Fibroblast of villous mesenchyme (primary cell): ENCODE measurements at regions not wholly inside any gene's neighbourhood (a gene's known extent, or its start where the extent isn't known, plus 50 kb on each side); places are given as distances from the start of the nearest gene placed in this dataset.
"Not testable (repeated sequence)": the region's sequence is repeated elsewhere in the genome, so short reads cannot be mapped to it uniquely, and the experiment has no call there.

ENCODE experiments used
- DNase-seq: peaks from one replicate; pipeline ENCODE4 v3.0.0-alpha.2; 2010; ENCODE audit warnings: low read depth
- H3K4me3 ChIP-seq: 2 replicates; pipeline ENCODE4 v1.5.1; 2011; ENCODE audit warnings: low read depth, mild to moderate bottlenecking, low read length
- CTCF ChIP-seq: IDR thresholded peaks from 2 replicates; pipeline ENCODE4 v1.5.1; 2012; ENCODE audit warnings: low read depth, mild to moderate bottlenecking, low read length; ENCODE audit not compliant: insufficient read depth

GRCh38 chr3:20832963-20833362 lies 647.0 kb upstream of the SGO1 start:
- DNase-seq, result no peak
- TF ChIP-seq CTCF, result no peak
- no peak overlapping the region for H3K4me3 ChIP-seq

GRCh38 chr3:20822251-20822650 lies 636.2 kb upstream of the SGO1 start:
- DNase-seq, result no peak
- no peak for TF ChIP-seq CTCF
- H3K4me3 ChIP-seq, result no peak overlapping the region

GRCh38 chr3:20820872-20821271 lies 634.9 kb upstream of the SGO1 start:
- H3K4me3 ChIP-seq, DNase-seq: not testable (repeated sequence)

GRCh38 chr3:20811631-20812030 lies 625.6 kb upstream of the SGO1 start:
- H3K4me3 ChIP-seq, result no peak overlapping the region
- TF ChIP-seq CTCF, result no peak
- no peak for DNase-seq

GRCh38 chr3:20811006-20811405 lies 625.0 kb upstream of the SGO1 start:
- DNase-seq, result no peak
- TF ChIP-seq CTCF, result no peak
- H3K4me3 ChIP-seq, result no peak overlapping the region

DNA sequence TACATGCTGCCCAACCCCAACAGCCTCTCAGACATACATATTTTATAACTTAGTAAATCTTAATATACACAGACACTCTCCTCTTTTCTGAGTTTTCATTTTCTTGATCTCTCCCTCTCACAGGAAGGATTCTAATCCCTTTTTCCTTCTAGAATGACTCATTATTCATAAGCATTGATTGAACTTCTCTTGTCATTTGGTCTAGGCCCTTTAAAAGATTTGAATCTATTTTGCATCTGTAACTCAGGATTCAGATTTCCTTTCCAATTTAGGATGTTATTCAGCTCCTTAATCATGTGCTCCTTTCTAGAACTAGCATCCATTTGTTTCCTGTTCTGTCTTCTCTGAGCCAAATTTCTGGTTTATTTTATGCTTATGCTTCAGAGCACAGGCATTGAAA lies 624.5 kb upstream of the SGO1 start:
- TF ChIP-seq CTCF, result no peak
- no peak overlapping the region for H3K4me3 ChIP-seq
- DNase-seq, result no peak

- TF ChIP-seq CTCF, result no peak
- H3K4me3 ChIP-seq, result no peak overlapping the region
- DNase-seq, result no peak
These were observed 623.4 kb upstream of the SGO1 start for GRCh38 chr3:20809356-20809755.
